ENCODE measurements at regions not wholly inside any gene's neighbourhood (a gene's known extent, or its start where the extent isn't known, plus 50 kb on each side); places are given as distances from the start of the nearest gene placed in this dataset.

GRCh38 chr6:19638931-19639330, 198.2 kb upstream of the ID4 start:
- Mint-ChIP-seq H3K9me3 (ENCODE audit: unreplicated experiment) (no peaks in the 10 kb centered on the region), H3K36me3 (ENCODE audit: insufficient read depth, unreplicated experiment) (no peaks in the 10 kb centered on the region), H3K27me3 (ENCODE audit: insufficient read depth, unreplicated experiment) (no peaks in the 10 kb centered on the region), H3K4me3 (ENCODE audit: unreplicated experiment) (no peak overlapping the region), H3K4me1 (ENCODE audit: insufficient read depth, unreplicated experiment) (no peaks in the 10 kb centered on the region), H3K27ac (ENCODE audit: low read depth, unreplicated experiment) (no peak overlapping the region)
- DNase-seq (ENCODE audit: unreplicated experiment), result no peak
- no TSS peak for BruUV-seq (replicated peaks)
- ChIA-PET POLR2A (no interaction called here), CTCF (no interaction called here)
- TF ChIP-seq CTCF (IDR thresholded peaks at IDR 0.05; ENCODE audit: unreplicated experiment), result no peak
- intact Hi-C loops (cut with micrococcal nuclease), result no loop called here

- no TSS peak for BruUV-seq (replicated peaks)
- ChIA-PET POLR2A (no interaction called here), CTCF (interaction anchor here (0.7 kb wide), 1 partner anchor 213 kb away, joined by 3 read pairs; no protein-coding TSS in a partner anchor)
- intact Hi-C loops (cut with micrococcal nuclease), result no loop called here
- Mint-ChIP-seq H3K9me3 (ENCODE audit: unreplicated experiment) (no peaks in the 10 kb centered on the region), H3K27ac (ENCODE audit: low read depth, unreplicated experiment) (no peak overlapping the region), H3K4me3 (ENCODE audit: unreplicated experiment) (no peak overlapping the region), H3K4me1 (ENCODE audit: insufficient read depth, unreplicated experiment) (no peaks in the 10 kb centered on the region), H3K27me3 (ENCODE audit: insufficient read depth, unreplicated experiment) (no peaks in the 10 kb centered on the region), H3K36me3 (ENCODE audit: insufficient read depth, unreplicated experiment) (no peaks in the 10 kb centered on the region)
- no peak for DNase-seq (ENCODE audit: unreplicated experiment)
- TF ChIP-seq CTCF (IDR thresholded peaks at IDR 0.05; ENCODE audit: unreplicated experiment), result no peak
Observed at GRCh38 chr6:19643287-19643686, 193.9 kb upstream of the ID4 start.

- no peak for TF ChIP-seq CTCF (IDR thresholded peaks at IDR 0.05; ENCODE audit: unreplicated experiment)
- no peaks in the 10 kb centered on the region for H3K9me3 Mint-ChIP-seq (ENCODE audit: unreplicated experiment)
- H3K27me3 Mint-ChIP-seq (ENCODE audit: insufficient read depth, unreplicated experiment), result no peaks in the 10 kb centered on the region
- H3K4me3 Mint-ChIP-seq (ENCODE audit: unreplicated experiment), result no peak overlapping the region
- intact Hi-C loops (cut with micrococcal nuclease), result no loop called here
- BruUV-seq (replicated peaks), result no TSS peak
- ChIA-PET CTCF (no interaction called here), POLR2A (no interaction called here)
- DNase-seq (ENCODE audit: unreplicated experiment), result no peak
- no peaks in the 10 kb centered on the region for H3K4me1 Mint-ChIP-seq (ENCODE audit: insufficient read depth, unreplicated experiment)
- H3K27ac Mint-ChIP-seq (ENCODE audit: low read depth, unreplicated experiment), result no peak overlapping the region
- H3K36me3 Mint-ChIP-seq (ENCODE audit: insufficient read depth, unreplicated experiment), result no peaks in the 10 kb centered on the region
Observed at GRCh38 chr6:19643713-19644112, 193.5 kb upstream of the ID4 start.

GRCh38 chr6:19655744-19656143, 181.4 kb upstream of the ID4 start:
- ChIA-PET POLR2A (no interaction called here), CTCF (interaction anchor here (0.5 kb wide), 1 partner anchor 146 kb away, joined by 3 read pairs; no protein-coding TSS in a partner anchor)
- no peak overlapping the region for H3K27ac Mint-ChIP-seq (ENCODE audit: low read depth, unreplicated experiment)
- TF ChIP-seq CTCF (IDR thresholded peaks at IDR 0.05; ENCODE audit: unreplicated experiment), result no peak
- no peak for DNase-seq (ENCODE audit: unreplicated experiment)
- intact Hi-C loops (cut with micrococcal nuclease), result no loop called here
- no TSS peak for BruUV-seq (replicated peaks)
- peaks cover 11% of the 10 kb centered on the region for H3K9me3 Mint-ChIP-seq (ENCODE audit: unreplicated experiment)
- H3K27me3 Mint-ChIP-seq (ENCODE audit: insufficient read depth, unreplicated experiment), result peaks cover 5% of the 10 kb centered on the region
- H3K4me1 Mint-ChIP-seq (ENCODE audit: insufficient read depth, unreplicated experiment), result no peaks in the 10 kb centered on the region
- H3K4me3 Mint-ChIP-seq (ENCODE audit: unreplicated experiment), result no peak overlapping the region
- H3K36me3 Mint-ChIP-seq (ENCODE audit: insufficient read depth, unreplicated experiment), result no peaks in the 10 kb centered on the region

Data from MCF 10A (cell line).